H9 (cell line): ENCODE measurements at regions not wholly inside any gene's neighbourhood (a gene's known extent, or its start where the extent isn't known, plus 50 kb on each side); places are given as distances from the start of the nearest gene placed in this dataset.

ENCODE experiments used
- DNase-seq: peaks from one replicate; pipeline ENCODE4 v3.0.0-alpha.2; 2017
- H2AFZ ChIP-seq: one replicate; pipeline ENCODE4 v1.6.1; 2013; ENCODE audit warnings: mild to moderate bottlenecking, low read length, control low read depth, moderate library complexity
- H2AK5ac ChIP-seq: 2 replicates; pipeline ENCODE4 v1.6.1; 2013; ENCODE audit warnings: low read length, control low read depth, mixed read lengths; ENCODE audit not compliant: insufficient read length
- H2BK120ac ChIP-seq: one replicate; pipeline ENCODE4 v1.6.1; 2013; ENCODE audit warnings: low read depth, mild to moderate bottlenecking, low read length, control low read depth, inconsistent platforms; ENCODE audit not compliant: poor library complexity, severe bottlenecking
- H2BK12ac ChIP-seq: 2 replicates; pipeline ENCODE4 v1.6.1; 2013; ENCODE audit warnings: low read length, control low read depth, mixed read lengths, low read depth; ENCODE audit not compliant: insufficient read length
- H2BK15ac ChIP-seq: 2 replicates; pipeline ENCODE4 v1.6.1; 2013; ENCODE audit warnings: low read depth, low read length, control low read depth
- H2BK20ac ChIP-seq: one replicate; pipeline ENCODE4 v1.6.1; 2013; ENCODE audit warnings: low read depth, mild to moderate bottlenecking, low read length, control low read depth, inconsistent platforms; ENCODE audit not compliant: poor library complexity, severe bottlenecking
- H2BK5ac ChIP-seq: 2 replicates; pipeline ENCODE4 v1.6.1; 2013; ENCODE audit warnings: low read length, control low read depth, mixed read lengths; ENCODE audit not compliant: insufficient read length
- H3K14ac ChIP-seq: 2 replicates; pipeline ENCODE4 v1.6.1; 2013; ENCODE audit warnings: low read length, control low read depth; ENCODE audit not compliant: insufficient read depth
- H3K18ac ChIP-seq: 2 replicates; pipeline ENCODE4 v1.6.1; 2013; ENCODE audit warnings: low read depth, mild to moderate bottlenecking, mixed read lengths, low read length, control low read depth; ENCODE audit not compliant: insufficient read length
- H3K23ac ChIP-seq: 2 replicates; pipeline ENCODE4 v1.6.1; 2013; ENCODE audit warnings: low read length, control low read depth, mixed read lengths, low read depth; ENCODE audit not compliant: insufficient read length
- H3K23me2 ChIP-seq: 2 replicates; pipeline ENCODE4 v1.6.1; 2013; ENCODE audit warnings: low read depth, mild to moderate bottlenecking, mixed read lengths, low read length, control low read depth; ENCODE audit not compliant: insufficient read length, poor library complexity, severe bottlenecking
- H3K27ac ChIP-seq: 2 replicates; pipeline ENCODE4 v1.5.1; 2013; ENCODE audit warnings: low read length, control low read depth, mixed read lengths, low read depth; ENCODE audit not compliant: insufficient read length
- H3K27me3 ChIP-seq: 2 replicates; pipeline ENCODE4 v1.6.1; 2013; ENCODE audit warnings: low read length, control low read depth, inconsistent platforms; ENCODE audit not compliant: insufficient read depth
- H3K4ac ChIP-seq: 2 replicates; pipeline ENCODE4 v1.6.1; 2013; ENCODE audit warnings: low read depth, mild to moderate bottlenecking, control low read depth, inconsistent platforms, low read length, moderate library complexity
- H3K4me1 ChIP-seq: 2 replicates; pipeline ENCODE4 v1.6.1; 2013; ENCODE audit warnings: low read length, control low read depth, inconsistent platforms; ENCODE audit not compliant: insufficient read depth
- H3K4me2 ChIP-seq: 2 replicates; pipeline ENCODE4 v1.6.1; 2013; ENCODE audit warnings: low read length, control low read depth, mixed read lengths; ENCODE audit not compliant: insufficient read length, insufficient read depth
- H3K56ac ChIP-seq: 2 replicates; pipeline ENCODE4 v1.6.1; 2013; ENCODE audit warnings: low read depth, mild to moderate bottlenecking, mixed read lengths, low read length, control low read depth; ENCODE audit not compliant: insufficient read length
- H3K79me1 ChIP-seq: 2 replicates; pipeline ENCODE4 v1.6.1; 2013; ENCODE audit warnings: low read depth, mild to moderate bottlenecking, moderate library complexity, low read length, control low read depth, inconsistent platforms; ENCODE audit not compliant: insufficient read depth, poor library complexity, severe bottlenecking
- H3K79me2 ChIP-seq: 2 replicates; pipeline ENCODE4 v1.6.1; 2013; ENCODE audit warnings: low read length, control low read depth, inconsistent platforms; ENCODE audit not compliant: insufficient read depth
- H3K9ac ChIP-seq: 2 replicates; pipeline ENCODE4 v1.6.1; 2013; ENCODE audit warnings: low read length, control low read depth, mixed read lengths; ENCODE audit not compliant: insufficient read length; ENCODE audit errors: extremely low read depth
- H3K9me3 ChIP-seq: one replicate; pipeline ENCODE4 v1.6.1; 2013; ENCODE audit warnings: low read depth, low read length, inconsistent platforms; ENCODE audit not compliant: control insufficient read depth
- H3T11ph ChIP-seq: one replicate; pipeline ENCODE4 v1.6.1; 2013; ENCODE audit warnings: mild to moderate bottlenecking, low read length, control low read depth, inconsistent platforms
- H4K20me1 ChIP-seq: one replicate; pipeline ENCODE4 v1.6.1; 2013; ENCODE audit not compliant: control insufficient read depth, insufficient read length, insufficient read depth
- H4K5ac ChIP-seq: 2 replicates; pipeline ENCODE4 v1.6.1; 2013; ENCODE audit warnings: low read depth, mild to moderate bottlenecking, mixed read lengths, low read length, control low read depth; ENCODE audit not compliant: insufficient read length
- H4K8ac ChIP-seq: replicated peaks from 2 replicates; pipeline ENCODE4 v1.6.1; 2013; ENCODE audit warnings: low read length, control low read depth, mixed read lengths, low read depth; ENCODE audit not compliant: insufficient read length
- H4K91ac ChIP-seq: 2 replicates; pipeline ENCODE4 v1.6.1; 2013; ENCODE audit warnings: low read depth, mild to moderate bottlenecking, moderate library complexity, mixed read lengths, low read length, control low read depth; ENCODE audit not compliant: insufficient read length
- H3K27ac Mint-ChIP-seq, 3 experiments: 2 replicates in 2 of 3; 3 replicates in 1 of 3; pipeline ENCODE4 v1.8.0; 2020 to 2021; ENCODE audit warnings: mixed read lengths in 3 of 3, mild to moderate bottlenecking in 1 of 3, moderate library complexity in 1 of 3
- H3K27me3 Mint-ChIP-seq: 2 replicates; pipeline ENCODE4 v1.8.0; 2021; ENCODE audit warnings: low read depth, mild to moderate bottlenecking, moderate library complexity, mixed read lengths
- H3K36me3 Mint-ChIP-seq, 3 experiments: 2 replicates in 2 of 3; 3 replicates in 1 of 3; pipeline ENCODE4 v1.8.0; 2020 to 2021; ENCODE audit warnings: low read depth in 3 of 3, mixed read lengths in 3 of 3; ENCODE audit not compliant: insufficient read depth in 1 of 3
- H3K4me1 Mint-ChIP-seq, 2 experiments: 2 replicates each; pipeline ENCODE4 v1.8.0; 2020; ENCODE audit warnings: mixed read lengths in 2 of 2
- H3K4me3 Mint-ChIP-seq, 2 experiments: 2 replicates in 1 of 2; 3 replicates in 1 of 2; pipeline ENCODE4 v1.8.0; 2020 to 2021; ENCODE audit warnings: mild to moderate bottlenecking in 2 of 2, mixed read lengths in 2 of 2, moderate library complexity in 1 of 2
- H3K9me3 Mint-ChIP-seq, 2 experiments: 2 replicates in 1 of 2; 3 replicates in 1 of 2; pipeline ENCODE4 v1.8.0; 2020; ENCODE audit warnings: mild to moderate bottlenecking in 2 of 2, mixed read lengths in 2 of 2, moderate library complexity in 1 of 2
- CTCF ChIP-seq: fragments of 200-600 bp; sonication (generic); conservative IDR thresholded peaks from 3 replicates; pipeline ENCODE4 v1.8.0; 2021; ENCODE audit warnings: antibody characterized with exemption, mild to moderate bottlenecking
- WGBS: extraction: QIAGEN DNeasy Blood & Tissue Kit; methylation state at CpG from one replicate; pipeline ENCODE4 v1.1.7; 2013; ENCODE audit warnings: missing lambda C conversion rate, low lambda C conversion rate, mixed read lengths; ENCODE audit not compliant: insufficient read length; ENCODE audit errors: extremely low coverage; 5-methylcytosine and 5-hydroxymethylcytosine counted together

GRCh38 chr2:23091900-23092299 lies 293.1 kb upstream of the KLHL29 start:
- DNase-seq = no peak
- no CpG with 5 or more reads among the region's 4 CpGs for WGBS

More at GRCh38 chr2:23091900-23092299, 293.1 kb upstream of the KLHL29 start:
- Histone ChIP-seq H3K9me3 (no peaks in the 10 kb centered on the region), H3K79me1 (no peaks in the 10 kb centered on the region), H3K27me3 (no peaks in the 10 kb centered on the region), H2BK120ac (no peak overlapping the region), H2BK5ac (no peak overlapping the region), H3T11ph (no peak overlapping the region), H4K20me1 (no peaks in the 10 kb centered on the region), H3K18ac (no peak overlapping the region), H3K23me2 (no peaks in the 10 kb centered on the region), H3K9ac (no peak overlapping the region), H3K4me2 (no peak overlapping the region), H3K27ac (no peak overlapping the region), H2BK15ac (no peak overlapping the region), H3K4me1 (no peaks in the 10 kb centered on the region), H2AFZ (no peak overlapping the region), H3K56ac (no peak overlapping the region), H4K8ac (no peak overlapping the region), H3K4ac (no peak overlapping the region), H2BK20ac (no peak overlapping the region), H4K91ac (no peak overlapping the region), H3K23ac (no peak overlapping the region), H3K79me2 (no peaks in the 10 kb centered on the region), H2BK12ac (no peak overlapping the region), H3K14ac (no peak overlapping the region), H2AK5ac (no peak overlapping the region), H4K5ac (no peak overlapping the region)
- no peak; the same call in 2 of the 3 replicates for TF ChIP-seq CTCF
- Mint-ChIP-seq H3K4me3 (no peak overlapping the region), H3K27ac (no peak overlapping the region), H3K27me3 (peaks cover 2% of the 10 kb centered on the region; the same call in 1 of the 2 replicates), H3K9me3 (peaks cover 15 to 20% of the 10 kb centered on the region in 2 experiments), H3K4me1 (no peaks in the 10 kb centered on the region), H3K36me3 (peaks cover 3 to 20% (median 8%) of the 10 kb centered on the region in 3 experiments; a peak in 6 of 7 replicates)
